Lung microvascular endothelial cell (primary cell): ENCODE measurements at regions not wholly inside any gene's neighbourhood (a gene's known extent, or its start where the extent isn't known, plus 50 kb on each side); places are given as distances from the start of the nearest gene placed in this dataset.

Experiments
- DNase-seq, 2 donors: peaks; one replicate each; pipeline versions ENCODE4 v3.0.0 to v3.0.0-alpha.2; 2010; ENCODE audit warnings: low read depth in 2 of 2

DNA sequence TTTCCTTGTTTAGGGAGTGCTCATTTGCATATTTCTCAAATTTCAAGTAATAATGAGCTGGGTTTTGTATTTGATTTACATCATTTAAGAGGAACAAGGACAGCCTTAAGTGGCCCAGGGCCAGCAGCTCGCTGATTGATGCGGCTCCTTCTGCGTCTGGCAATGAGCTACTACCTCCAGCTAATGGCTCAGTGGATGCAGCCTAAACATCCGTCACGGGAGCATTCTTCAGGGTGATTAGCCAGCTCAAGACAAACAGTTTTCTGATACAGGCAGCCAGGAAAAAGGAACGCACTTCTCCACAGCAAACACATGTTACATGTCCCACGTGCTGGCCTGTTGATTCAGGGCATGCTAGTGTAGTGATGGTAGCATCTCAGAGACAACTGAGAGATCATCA, 169.3 kb upstream of the TCERG1L start:
- DNase-seq = no peak

DNA sequence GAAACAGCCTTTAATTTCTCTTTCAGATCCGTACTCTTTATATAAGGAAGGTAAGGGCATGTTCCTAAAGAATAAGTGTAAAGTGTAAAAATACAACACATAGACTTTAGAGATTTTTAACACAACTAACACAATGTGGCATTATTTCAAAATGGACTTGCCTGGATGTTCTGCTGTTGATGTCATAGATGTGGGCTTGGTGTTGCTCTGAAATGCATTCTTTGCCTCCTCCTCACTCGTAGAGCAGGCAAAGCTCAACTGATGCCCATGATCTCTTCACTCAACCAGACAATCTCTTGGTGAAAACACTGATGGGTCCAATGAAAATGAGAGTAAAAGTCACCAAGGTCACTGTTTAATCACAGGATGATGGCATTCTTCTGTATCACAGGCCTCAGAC, 174.2 kb upstream of the TCERG1L start:
- DNase-seq = no peak

DNA sequence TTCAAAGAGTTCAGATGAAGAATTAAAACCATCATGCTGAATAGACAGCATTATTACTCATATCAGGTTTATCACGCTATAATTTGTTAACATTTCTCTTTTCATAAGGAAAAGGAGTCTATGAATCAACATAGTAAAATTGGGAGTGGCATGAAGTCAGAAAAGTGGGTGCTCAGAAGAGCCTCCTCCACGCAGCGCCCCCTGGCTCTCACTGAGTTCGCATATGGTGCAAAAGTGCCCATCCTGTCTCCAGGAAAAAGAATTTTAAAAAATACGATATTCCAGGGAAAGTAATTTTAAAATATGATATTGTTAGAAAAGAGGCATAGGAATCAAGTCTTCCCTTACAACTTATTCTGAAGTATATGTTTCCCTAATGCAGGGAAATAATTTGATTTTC, 176.3 kb upstream of the TCERG1L start:
- no peak for DNase-seq

DNA sequence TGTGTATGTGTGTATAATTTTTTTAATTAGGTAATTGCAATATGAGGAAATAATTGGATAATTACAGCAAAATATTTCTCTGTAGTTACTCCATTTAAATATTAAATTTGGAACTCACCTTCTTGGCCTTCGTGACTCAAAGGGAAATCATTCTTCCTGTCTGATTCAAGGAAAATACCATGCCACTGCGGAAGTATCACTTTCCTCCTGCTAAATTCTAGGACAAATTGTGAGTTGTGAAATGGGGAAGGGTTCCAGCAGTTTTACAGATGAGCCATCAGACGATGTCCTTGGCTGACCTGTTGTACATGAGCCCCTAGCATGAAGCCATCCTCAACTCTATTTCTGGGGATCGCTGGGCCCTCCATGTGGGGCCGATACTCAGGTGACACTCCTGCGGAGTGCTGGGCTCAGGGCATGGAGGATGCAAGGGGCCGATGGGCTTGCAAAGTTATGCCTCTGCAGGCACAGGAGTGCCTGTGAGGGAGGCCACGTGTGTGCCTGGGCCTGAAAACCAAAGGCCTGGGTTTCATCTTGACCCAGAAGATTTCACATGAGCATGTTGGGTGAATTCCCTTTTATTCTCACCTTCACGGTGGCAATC, 179.6 kb upstream of the TCERG1L start:
- DNase-seq = no peak

DNA sequence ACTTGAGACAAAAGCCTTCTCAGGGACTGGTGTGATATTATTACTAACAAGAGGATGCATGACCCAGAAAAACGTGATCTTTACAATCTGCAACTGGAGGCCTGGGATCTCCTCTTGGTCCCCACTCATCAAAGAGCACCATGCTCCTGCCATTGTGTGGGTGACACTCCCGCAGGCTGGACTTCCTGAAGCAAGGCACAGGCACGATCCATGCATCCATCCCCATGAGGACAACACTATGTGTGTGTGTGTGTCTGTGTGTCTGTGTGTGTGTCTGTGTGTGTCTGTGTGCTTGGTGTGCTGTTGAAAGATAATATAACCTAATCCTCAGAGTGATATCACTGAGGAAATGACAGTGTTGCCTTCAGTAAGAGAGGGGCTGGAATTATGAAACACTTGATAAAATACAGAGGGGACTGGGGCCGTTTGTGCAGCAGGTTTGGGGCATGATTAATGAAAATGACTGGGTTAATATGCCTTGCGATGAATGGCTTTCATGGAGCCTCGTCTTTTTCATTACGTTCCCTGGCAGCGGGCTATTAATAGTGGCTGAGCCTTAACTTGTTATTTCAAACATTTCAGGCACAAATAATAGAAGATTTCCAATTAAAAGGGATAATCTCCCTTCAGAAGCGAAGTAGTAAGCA, 180.8 kb upstream of the TCERG1L start:
- no peak for DNase-seq

DNA sequence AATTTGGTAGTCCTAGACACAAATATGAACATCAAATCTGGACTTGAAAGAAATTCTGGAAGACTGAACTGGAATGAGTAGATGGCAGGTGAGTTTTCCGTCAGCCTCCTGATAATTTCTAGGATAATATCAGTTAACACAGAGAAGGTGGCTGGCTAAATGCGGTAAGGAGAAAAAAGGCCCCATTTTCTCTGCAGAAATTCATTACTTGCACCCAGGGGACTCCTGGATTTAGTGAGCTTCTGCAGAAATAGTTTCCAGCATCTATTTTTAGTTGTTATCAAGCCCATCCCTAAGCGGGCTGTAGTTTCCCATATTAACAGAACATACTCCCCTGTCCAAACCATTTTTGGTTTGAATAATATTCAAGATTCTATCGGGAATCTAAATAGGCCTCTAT, 181.9 kb upstream of the TCERG1L start:
- no peak for DNase-seq

DNA sequence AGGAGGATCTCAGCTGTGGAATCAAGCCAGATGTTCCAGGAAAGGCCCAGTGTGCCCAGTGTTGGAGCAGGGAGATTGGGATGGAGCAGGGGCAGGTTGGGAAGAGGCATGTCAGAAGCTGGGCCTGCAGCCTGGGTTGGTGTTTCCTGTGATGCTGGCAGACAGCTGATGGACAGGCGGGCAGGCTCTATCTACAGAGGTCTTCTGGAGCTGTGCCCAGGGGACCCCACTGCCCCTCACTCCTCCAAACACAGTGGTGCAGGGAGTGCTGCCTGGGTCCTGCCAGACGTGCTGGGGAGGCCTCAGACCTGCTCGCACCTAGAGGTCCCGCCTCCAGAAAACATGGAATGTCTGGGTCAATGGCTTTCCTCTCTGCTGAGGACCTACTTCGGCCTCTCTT, 182.9 kb upstream of the TCERG1L start:
- no peak for DNase-seq

DNA sequence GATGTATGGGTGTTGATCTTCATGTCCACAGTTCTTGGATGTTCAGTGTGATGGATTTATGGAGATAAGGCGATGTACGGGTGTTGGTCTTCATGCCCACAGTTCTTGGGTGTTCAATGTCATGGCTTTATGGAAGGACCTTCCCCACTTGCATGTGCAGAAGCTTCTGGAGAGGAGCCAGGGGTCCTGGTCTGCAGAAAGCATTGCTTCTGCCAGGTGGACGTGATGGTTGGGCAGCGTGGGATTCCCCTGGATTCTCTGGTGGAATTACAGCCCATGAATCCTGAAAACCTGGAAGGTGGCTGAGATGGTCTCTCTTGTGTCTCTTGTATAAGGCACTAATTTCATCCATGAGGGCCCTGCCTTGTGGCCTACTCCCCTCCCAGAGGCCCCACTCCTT, 183.7 kb upstream of the TCERG1L start:
- no peak for DNase-seq

DNA sequence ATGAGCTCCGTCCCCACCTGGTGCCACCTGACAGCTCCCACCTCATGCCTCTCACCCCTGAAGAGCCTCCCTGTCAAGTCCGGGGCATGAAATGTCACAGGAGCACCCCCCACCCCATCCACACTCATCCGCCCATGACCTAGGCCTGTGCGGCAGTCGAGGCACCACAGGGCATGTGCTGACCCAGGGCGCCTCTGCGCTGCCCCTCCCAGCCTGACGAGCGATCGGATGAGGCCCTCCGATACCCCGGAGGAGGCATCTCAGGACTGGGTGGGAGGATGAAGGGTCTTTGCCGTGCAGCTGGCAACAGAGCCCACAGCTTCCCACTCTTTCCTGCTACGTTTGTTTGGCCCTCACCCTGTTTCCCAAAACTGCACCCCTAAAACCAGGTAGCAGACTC, 184.4 kb upstream of the TCERG1L start:
- DNase-seq = no peak

DNA sequence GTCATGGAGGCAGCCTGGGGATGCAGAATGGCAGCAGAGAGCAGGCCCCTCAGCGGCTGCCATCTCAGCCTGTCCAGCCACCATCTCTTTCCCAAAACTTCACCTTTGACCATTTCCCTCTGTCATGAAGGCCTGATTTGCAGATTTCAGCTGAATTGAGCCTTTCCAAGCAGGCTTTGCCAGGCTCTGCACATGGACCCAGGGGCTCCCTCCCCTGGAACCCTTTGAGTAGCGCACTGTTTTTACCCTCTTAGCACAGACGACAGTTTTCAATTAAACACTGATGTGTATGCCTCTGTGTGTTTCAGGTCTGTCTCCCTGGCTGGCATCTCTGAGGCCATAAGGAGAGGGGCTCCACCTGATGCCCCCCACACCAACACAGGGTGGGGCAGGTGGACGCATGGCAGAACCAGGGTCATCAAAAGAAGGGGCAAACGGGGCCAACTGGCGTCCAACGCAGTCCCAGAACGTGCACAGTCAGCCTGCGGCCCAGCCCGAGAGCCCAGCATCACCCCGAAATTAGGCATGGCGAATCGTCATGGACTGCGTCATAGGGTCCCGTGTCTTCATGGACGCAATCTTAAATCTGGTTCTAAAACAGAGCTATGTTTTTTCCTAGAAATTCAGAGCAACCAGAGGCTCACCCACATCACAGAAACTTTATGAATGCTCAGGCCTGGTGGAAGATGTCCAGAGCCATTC, 185.0 kb upstream of the TCERG1L start:
- no peak for DNase-seq

DNA sequence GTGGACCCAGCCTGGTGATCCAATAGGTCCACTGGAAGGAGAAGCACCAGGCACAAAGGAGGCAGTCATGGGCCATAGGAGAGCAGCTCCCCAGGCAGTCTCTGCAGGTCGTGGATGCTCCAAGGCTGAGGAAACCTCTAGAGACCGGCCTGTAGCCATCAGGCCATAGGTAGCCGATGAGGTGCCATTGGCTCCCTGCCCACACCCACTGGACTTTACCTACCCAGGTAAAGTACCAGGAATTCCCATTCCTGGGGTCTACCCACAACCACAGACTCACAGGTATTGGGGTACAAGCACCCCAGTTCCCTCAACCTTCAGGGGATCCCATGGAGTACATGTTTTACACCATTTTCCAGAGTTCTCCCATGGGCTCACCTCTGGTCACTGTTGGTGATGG, 188.0 kb upstream of the TCERG1L start:
- DNase-seq = no peak

DNA sequence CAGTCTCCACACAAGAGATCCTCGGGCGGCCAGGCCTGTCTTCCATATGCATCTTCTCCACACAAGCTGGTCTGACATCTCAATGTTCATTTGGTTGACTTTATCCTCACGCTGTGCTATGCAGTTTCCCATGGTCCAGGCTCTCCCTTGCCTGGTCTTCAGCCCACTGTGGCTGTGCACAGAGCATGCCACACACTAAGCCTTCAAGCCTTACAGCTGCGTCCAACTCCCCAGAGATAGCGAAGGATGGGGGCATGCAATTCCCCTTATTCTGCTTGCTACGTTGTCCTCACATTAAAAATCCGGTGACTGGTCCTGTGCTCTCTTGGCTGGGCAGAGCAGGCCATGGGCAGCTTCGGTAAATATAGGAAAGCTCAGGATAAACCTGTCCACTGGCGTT, 188.7 kb upstream of the TCERG1L start:
- DNase-seq = no peak

DNA sequence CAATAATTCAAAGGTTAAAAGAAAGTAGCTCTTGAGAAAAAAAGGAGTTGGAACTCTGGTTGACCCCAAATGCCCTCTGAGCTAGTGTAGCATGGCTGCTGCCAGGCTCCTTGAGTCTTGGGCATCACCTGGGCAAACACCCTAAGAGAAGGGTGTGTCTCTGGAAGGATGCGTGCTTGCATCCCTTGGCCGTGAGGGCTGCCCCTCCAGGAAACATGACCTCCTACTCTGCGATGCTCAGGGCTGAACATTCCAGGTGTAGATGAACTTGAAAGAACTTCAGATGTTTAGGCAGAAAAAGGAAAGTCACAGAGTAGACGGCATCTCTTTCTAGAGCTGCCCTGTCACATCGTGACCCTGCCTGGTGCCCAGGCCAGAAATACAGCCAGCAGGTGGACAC, 189.4 kb upstream of the TCERG1L start:
- no peak for DNase-seq

DNA sequence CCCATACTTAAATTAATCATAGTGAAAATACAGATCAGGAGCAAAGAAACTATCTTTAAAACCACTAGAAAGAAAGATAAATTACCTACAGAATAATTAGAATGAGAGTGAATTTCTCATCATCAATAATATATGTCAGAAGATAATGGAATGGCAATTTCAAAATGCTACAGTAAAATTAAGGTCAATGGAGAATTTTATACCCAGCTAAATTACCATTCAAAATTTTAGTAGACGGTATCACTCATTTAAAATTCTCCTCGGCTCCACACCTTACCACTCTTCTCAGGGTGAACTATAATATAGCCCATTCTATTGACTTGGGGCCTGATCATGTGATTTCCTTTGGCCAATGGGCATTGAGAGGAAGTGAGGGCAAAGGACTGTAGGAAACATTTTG, 192.5 kb upstream of the TCERG1L start:
- DNase-seq = no peak

DNA sequence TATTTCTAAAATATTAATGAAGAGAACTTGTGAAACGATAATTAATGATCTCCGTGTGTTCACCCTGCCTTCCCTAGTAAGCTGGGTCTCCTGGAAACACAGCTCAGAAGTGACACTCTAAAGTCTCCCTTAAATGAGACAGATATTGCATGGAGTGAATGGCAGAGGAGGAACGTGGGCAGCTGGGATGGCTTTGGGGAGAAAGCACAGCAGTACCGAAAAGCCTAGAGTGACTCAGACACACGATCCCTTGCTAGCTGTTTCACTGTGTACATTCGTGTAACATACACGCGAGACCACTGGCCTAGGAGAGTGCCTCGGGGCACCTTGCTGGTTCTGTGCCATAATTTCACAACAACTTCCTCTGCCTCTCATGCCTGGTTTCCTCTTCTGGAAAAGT, 199.9 kb upstream of the TCERG1L start:
- DNase-seq = no peak

DNA sequence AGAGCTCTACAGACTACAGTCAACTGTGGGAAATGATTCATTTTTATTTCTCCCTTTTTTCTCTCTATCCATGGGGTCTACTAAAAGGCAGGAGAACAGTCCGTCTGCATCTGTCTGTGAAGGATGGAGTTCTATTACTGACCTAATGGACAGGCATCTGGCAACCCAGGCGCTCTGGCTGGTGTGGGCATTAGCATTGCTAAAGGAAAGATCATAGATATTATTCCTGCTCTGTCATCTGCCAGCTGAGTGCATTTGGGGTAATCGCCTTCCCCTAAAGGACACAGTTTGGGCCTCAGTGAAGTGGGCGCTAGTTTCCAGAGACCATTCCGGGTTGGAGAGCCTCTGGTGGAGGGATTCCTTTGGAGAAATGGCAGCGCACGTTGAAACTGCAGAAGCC, 201.3 kb upstream of the TCERG1L start:
- no peak for DNase-seq

DNA sequence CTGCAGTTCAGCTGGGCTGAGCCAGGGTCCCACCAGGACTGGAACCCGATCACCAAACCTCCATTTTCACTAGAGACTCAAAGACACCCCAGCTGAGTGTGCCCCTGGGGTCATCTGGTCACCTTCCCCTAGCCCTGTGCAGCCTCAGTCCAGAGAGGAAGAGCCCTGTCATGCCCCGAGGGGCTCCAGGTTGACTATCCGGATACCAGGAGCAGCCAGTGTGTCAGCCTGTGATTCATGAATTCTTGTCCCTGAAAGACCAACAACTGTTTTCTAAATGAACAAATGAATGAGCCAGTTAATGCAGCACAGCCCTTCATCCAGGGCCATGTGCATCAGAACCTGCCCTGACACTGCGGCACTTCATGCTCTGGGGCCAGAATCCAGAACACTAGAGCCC, 201.9 kb upstream of the TCERG1L start:
- no peak for DNase-seq

DNA sequence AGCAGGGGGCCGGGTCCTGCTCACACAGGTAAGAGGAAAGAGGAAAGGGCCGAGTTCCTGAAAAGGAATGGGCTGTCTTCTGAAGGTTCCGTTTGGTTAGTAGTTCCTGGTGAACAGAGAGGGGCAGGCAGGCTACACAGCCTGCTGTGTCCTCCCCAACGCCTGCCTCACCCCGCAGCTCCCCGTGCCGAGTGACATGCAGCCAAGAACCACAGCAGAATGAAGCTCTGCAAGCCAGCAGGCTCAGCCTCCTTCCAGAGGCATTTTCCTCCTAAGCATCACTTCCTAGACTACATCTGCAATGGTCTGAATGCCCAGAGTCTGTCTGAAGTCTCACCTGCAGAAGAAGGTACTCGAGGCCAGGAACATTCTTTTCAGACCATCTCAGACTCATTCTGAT, 202.4 kb upstream of the TCERG1L start:
- DNase-seq = no peak

DNA sequence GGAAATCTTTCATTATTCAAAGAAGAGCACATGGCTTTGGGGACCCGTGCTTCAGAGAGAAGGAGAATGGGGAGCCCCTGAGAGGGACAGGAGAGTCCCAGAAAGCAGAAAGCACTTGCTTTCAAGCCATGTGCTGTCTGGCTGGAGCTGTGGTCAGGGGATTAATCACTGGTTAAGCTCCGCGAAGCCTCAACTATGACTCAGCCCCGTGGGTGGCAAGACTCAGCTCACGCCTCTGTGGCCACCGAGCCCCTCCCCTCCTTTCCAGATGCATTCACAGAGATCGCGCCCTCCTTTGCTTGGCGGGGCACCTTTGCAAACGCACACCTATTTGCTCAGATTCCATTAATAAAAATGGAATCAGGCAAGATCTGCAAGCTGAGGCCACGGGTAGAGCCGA, 202.9 kb upstream of the TCERG1L start:
- no peak for DNase-seq

DNA sequence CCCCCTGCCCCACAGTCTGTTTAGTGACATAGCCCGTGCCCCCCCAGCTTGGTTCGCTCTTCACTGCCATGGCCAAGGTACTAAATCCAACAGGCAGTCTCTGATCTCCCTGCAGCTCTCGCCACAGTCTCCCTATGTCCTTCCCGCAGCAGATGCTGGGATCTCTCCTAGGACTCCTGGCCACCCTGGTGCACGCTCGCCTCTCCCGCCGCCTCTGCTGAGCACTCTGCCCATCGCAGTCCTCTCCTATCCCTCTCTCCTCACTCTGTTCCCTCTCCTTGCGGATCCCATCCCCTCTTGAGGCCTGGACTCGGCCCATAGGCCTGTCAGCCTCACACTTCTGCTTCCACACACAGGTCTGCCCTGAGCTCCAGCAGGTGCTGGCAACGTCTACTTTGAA, 204.8 kb upstream of the TCERG1L start:
- DNase-seq = no peak

DNA sequence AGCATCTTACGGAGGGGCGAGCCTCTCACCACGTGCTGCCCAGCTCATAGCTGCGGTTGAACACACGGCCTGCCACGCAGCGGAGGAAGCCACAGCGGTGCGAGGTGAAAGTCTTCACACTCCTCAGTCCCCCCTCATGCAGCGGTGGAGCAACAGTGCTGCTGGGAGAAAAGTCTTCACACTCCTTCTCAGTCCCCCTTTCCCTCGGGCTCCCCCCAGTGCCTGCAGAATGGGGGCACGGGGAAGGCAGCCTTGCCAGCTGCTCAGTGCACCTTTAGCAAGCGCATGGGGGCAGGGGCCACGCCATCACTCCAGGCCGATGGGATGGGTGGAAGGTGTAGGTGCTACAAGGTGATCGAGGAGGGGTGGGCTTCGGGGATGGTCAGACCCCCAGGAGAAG, 206.3 kb upstream of the TCERG1L start:
- no peak for DNase-seq

DNA sequence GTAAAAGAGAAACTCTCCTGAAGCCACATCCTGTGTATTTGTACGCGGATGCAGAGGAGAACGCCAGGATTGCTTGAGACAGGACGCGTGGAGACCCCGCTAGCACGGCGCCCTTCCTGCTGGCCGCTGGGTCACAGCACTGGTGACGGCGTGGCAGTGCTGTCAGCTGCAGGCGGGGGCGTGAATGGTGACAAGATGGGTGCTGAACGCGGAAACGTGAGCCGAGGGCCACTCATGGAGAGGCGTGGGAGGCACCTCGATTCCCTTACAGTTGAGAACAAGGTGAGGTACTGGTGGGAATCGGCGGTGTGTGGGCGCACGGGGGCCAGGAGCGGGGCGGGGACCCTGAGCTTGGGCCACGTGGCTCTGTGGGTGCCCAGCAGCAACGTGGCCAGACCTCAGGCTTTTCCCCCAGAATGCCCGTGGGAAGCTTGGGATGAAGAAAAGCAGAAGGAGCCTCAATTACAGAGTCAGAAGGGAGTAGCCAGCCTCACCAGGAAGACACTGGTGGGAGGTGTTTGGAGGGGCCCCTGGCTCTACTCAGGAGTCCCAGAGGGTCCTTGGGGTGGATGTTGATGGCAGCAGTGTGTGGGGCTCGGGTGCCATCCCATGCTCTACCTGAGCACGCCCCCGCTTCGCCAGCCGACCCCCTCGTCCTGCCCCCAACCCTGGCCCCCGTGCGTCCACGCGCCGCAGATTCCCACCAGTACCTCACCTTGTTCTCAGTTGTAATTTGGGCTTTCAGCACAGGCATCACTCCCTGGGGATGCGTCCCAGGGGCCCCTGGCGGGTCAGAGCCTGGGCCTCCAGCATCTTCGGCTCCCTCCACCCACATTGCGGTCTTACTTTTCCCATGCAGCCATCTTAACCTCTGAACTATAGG, 208.4 kb upstream of the TCERG1L start:
- DNase-seq = no peak
